Testis (tissue), 2 donors: ENCODE measurements at regions not wholly inside any gene's neighbourhood (a gene's known extent, or its start where the extent isn't known, plus 50 kb on each side); places are given as distances from the start of the nearest gene placed in this dataset.

Source experiments
- CTCF ChIP-seq, 3 experiments: fragments of 450-650 bp in 2 of 3; fragments of 200-600 bp in 1 of 3; sonication (generic) in 1 of 3; IDR thresholded peaks; one replicate each; pipeline ENCODE4 v1.5.1; 2016 to 2019; ENCODE audit warnings: antibody characterized with exemption in 3 of 3, mild to moderate bottlenecking in 2 of 3, moderate library complexity in 1 of 3
- POLR2A ChIP-seq: fragments of 450-650 bp; IDR thresholded peaks from one replicate; pipeline ENCODE4 v1.6.1; 2017; ENCODE audit warnings: antibody characterized with exemption, mild to moderate bottlenecking, moderate library complexity

GRCh38 chr6:18532139-18532538 is 145.0 kb downstream of the RNF144B start:
- no peak for TF ChIP-seq CTCF (IDR thresholded peaks at IDR 0.05)
- no peak for TF ChIP-seq POLR2A
